ENCODE measurements at regions not wholly inside any gene's neighbourhood (a gene's known extent, or its start where the extent isn't known, plus 50 kb on each side); places are given as distances from the start of the nearest gene placed in this dataset.

- Histone ChIP-seq H3K36me3 (ENCODE audit: insufficient read depth, low read length) (no peaks in the 10 kb centered on the region), H3K4me2 (ENCODE audit: low read depth, low read length, poor library complexity, severe bottlenecking) (peak overlapping the region; percentile 39), H4K20me1 (ENCODE audit: insufficient read depth, low read length, poor library complexity, severe bottlenecking) (no peaks in the 10 kb centered on the region), H3K27me3 (ENCODE audit: insufficient read depth, low read length, poor library complexity, severe bottlenecking) (no peaks in the 10 kb centered on the region), H3K4me3 (ENCODE audit: low read length, poor library complexity, severe bottlenecking) (no peak overlapping the region), H3K4me1 (ENCODE audit: insufficient read depth, low read length, poor library complexity, severe bottlenecking) (peaks cover 36% of the 10 kb centered on the region), H3K9me2 (replicated peaks; ENCODE audit: low read depth, low read length) (no peaks in the 10 kb centered on the region), H3K79me2 (ENCODE audit: insufficient read depth, low read length) (no peaks in the 10 kb centered on the region), H2AFZ (ENCODE audit: low read length) (no peak overlapping the region), H3K9ac (ENCODE audit: low read depth, low read length, poor library complexity, severe bottlenecking) (peak overlapping the region; percentile 44), H3K9me3 (ENCODE audit: insufficient read depth, low read depth, low read length) (no peaks in the 10 kb centered on the region), H3F3A (ENCODE audit: low read depth) (no peaks in the 10 kb centered on the region)
- TF ChIP-seq CTCF (conservative IDR thresholded peaks at IDR 0.05; ENCODE audit: low read length) (no peak), EZH2phosphoT487 (IDR thresholded peaks at IDR 0.05; ENCODE audit: borderline replicate concordance) (no peak)
These were observed 260.9 kb downstream of the CYRIA start for GRCh38 chr2:16404551-16405300.

- Histone ChIP-seq H3K79me2 (ENCODE audit: insufficient read depth, low read length) (no peaks in the 10 kb centered on the region), H3K4me1 (ENCODE audit: insufficient read depth, low read length, poor library complexity, severe bottlenecking) (peaks cover 36% of the 10 kb centered on the region), H3K9me3 (ENCODE audit: insufficient read depth, low read depth, low read length) (no peaks in the 10 kb centered on the region), H4K20me1 (ENCODE audit: insufficient read depth, low read length, poor library complexity, severe bottlenecking) (no peaks in the 10 kb centered on the region), H3K27me3 (ENCODE audit: insufficient read depth, low read length, poor library complexity, severe bottlenecking) (no peaks in the 10 kb centered on the region), H2AFZ (ENCODE audit: low read length) (no peak overlapping the region), H3K9ac (ENCODE audit: low read depth, low read length, poor library complexity, severe bottlenecking) (no peak overlapping the region), H3F3A (ENCODE audit: low read depth) (no peaks in the 10 kb centered on the region), H3K4me2 (ENCODE audit: low read depth, low read length, poor library complexity, severe bottlenecking) (no peak overlapping the region), H3K36me3 (ENCODE audit: insufficient read depth, low read length) (no peaks in the 10 kb centered on the region), H3K4me3 (ENCODE audit: low read length, poor library complexity, severe bottlenecking) (no peak overlapping the region), H3K9me2 (replicated peaks; ENCODE audit: low read depth, low read length) (no peaks in the 10 kb centered on the region)
- no peak for TF ChIP-seq EZH2phosphoT487 (IDR thresholded peaks at IDR 0.05; ENCODE audit: borderline replicate concordance)
- TF ChIP-seq CTCF (conservative IDR thresholded peaks at IDR 0.05; ENCODE audit: low read length) = no peak
These were observed 261.5 kb downstream of the CYRIA start for GRCh38 chr2:16404146-16404545.

- Histone ChIP-seq H3K36me3 (ENCODE audit: insufficient read depth, low read length) (no peaks in the 10 kb centered on the region), H3K4me2 (ENCODE audit: low read depth, low read length, poor library complexity, severe bottlenecking) (no peak overlapping the region), H2AFZ (ENCODE audit: low read length) (no peak overlapping the region), H3F3A (ENCODE audit: low read depth) (no peaks in the 10 kb centered on the region), H3K4me1 (ENCODE audit: insufficient read depth, low read length, poor library complexity, severe bottlenecking) (peaks cover 40% of the 10 kb centered on the region), H3K9ac (ENCODE audit: low read depth, low read length, poor library complexity, severe bottlenecking) (no peak overlapping the region), H3K79me2 (ENCODE audit: insufficient read depth, low read length) (no peaks in the 10 kb centered on the region), H3K27me3 (ENCODE audit: insufficient read depth, low read length, poor library complexity, severe bottlenecking) (no peaks in the 10 kb centered on the region), H4K20me1 (ENCODE audit: insufficient read depth, low read length, poor library complexity, severe bottlenecking) (no peaks in the 10 kb centered on the region), H3K9me2 (replicated peaks; ENCODE audit: low read depth, low read length) (no peaks in the 10 kb centered on the region), H3K9me3 (ENCODE audit: insufficient read depth, low read depth, low read length) (no peaks in the 10 kb centered on the region), H3K4me3 (ENCODE audit: low read length, poor library complexity, severe bottlenecking) (no peak overlapping the region)
- TF ChIP-seq EZH2phosphoT487 (IDR thresholded peaks at IDR 0.05; ENCODE audit: borderline replicate concordance) (no peak), CTCF (conservative IDR thresholded peaks at IDR 0.05; ENCODE audit: low read length) (no peak)
These were observed 262.7 kb downstream of the CYRIA start for GRCh38 chr2:16402891-16403290.
